HCT116 (cell line): ENCODE measurements at regions not wholly inside any gene's neighbourhood (a gene's known extent, or its start where the extent isn't known, plus 50 kb on each side); places are given as distances from the start of the nearest gene placed in this dataset.

Source experiments
- ATAC-seq: fragments of 200-7000 bp; cut with Tn5 transposase; 2 replicates; pipeline ENCODE4 v1.9.1; 2020; ENCODE audit warnings: mild to moderate bottlenecking, moderate library complexity
- BruUV-seq: library from RNA; stranded (reverse); fragments of 400-500 nt; replicated peaks from 2 replicates; lab custom pipeline; 2021; lab: Mats Ljungman, UMichigan
- CTCF ChIA-PET: fragments of 300-600 bp; sonication (Branson Sonifier 250); formaldehyde crosslinking; loops from one replicate; lab custom pipeline; 2021; ENCODE audit warnings: antibody characterized with exemption; lab: Charles Lee
- POLR2A ChIA-PET: fragments of 300-600, 350-600 bp; sonication (Branson Sonifier 250); formaldehyde crosslinking; loops from one replicate; lab custom pipeline; 2021; ENCODE audit warnings: antibody characterized with exemption; lab: Charles Lee
- RAD21 ChIA-PET, 2 experiments: fragments of 300-600 bp; sonication (Branson Sonifier 250); formaldehyde crosslinking; loops; one replicate each; lab custom pipeline; 2023; ENCODE audit warnings: low total read pairs in 2 of 2; ENCODE audit not compliant: uncharacterized antibody in 2 of 2, unreplicated experiment in 2 of 2, low non-redundant PET in 1 of 2; lab: Charles Lee
- DNase-seq: peaks from one replicate; pipeline ENCODE4 v3.0.0-alpha.2; 2010; ENCODE audit warnings: low read depth, low spot score
- H2AFZ ChIP-seq: fragments of 200-600 bp; shearing (Covaris generic), sonication (generic); 2 replicates; pipeline ENCODE4 v1.6.1; 2017; ENCODE audit warnings: low read depth, mixed run types, mixed read lengths, antibody characterized with exemption, low read length; ENCODE audit not compliant: poor library complexity, severe bottlenecking
- H3K27ac ChIP-seq: 2 replicates; pipeline ENCODE4 v1.5.1; 2012; ENCODE audit warnings: low read depth, low read length
- H3K27me3 ChIP-seq: fragments of 200-600 bp; sonication (generic); 2 replicates; pipeline ENCODE4 v1.6.1; 2016; ENCODE audit warnings: mixed run types, low read length, mixed read lengths; ENCODE audit not compliant: insufficient read depth
- H3K36me3 ChIP-seq, 2 experiments: fragments of 200-500 bp in 1 of 2; fragments of 200-600 bp in 1 of 2; sonication (Bioruptor generic) in 1 of 2; sonication (generic) in 1 of 2; 2 replicates each; pipeline versions ENCODE4 v1.5.1 to v1.6.1; 2014 to 2016; ENCODE audit warnings: low read length in 2 of 2, inconsistent platforms in 1 of 2, mixed read lengths in 1 of 2, mixed run types in 1 of 2; ENCODE audit not compliant: insufficient read depth in 2 of 2, control insufficient read depth in 1 of 2
- H3K4me1 ChIP-seq, 2 experiments: fragments of 200-600 bp in 1 of 2; sonication (generic) in 1 of 2; 2 replicates each; pipeline versions ENCODE4 v1.5.1 to v1.6.1; 2012 to 2017; ENCODE audit warnings: low read length in 2 of 2, inconsistent platforms in 1 of 2, mild to moderate bottlenecking in 1 of 2, mixed read lengths in 1 of 2, mixed run types in 1 of 2, moderate library complexity in 1 of 2; ENCODE audit not compliant: insufficient read depth in 2 of 2, control insufficient read depth in 1 of 2
- H3K4me2 ChIP-seq: fragments of 200-600 bp; sonication (generic); 2 replicates; pipeline ENCODE4 v1.6.1; 2017; ENCODE audit warnings: mixed run types, low read length, mixed read lengths
- H3K4me3 ChIP-seq, 2 experiments: fragments of 200-600 bp in 1 of 2; sonication (generic) in 1 of 2; replicated peaks in 1 of 2; 2 replicates each; pipeline ENCODE4 v1.5.1; 2011 to 2016; ENCODE audit warnings: low read length in 2 of 2, control low read depth in 1 of 2, low read depth in 1 of 2, mild to moderate bottlenecking in 1 of 2, mixed read lengths in 1 of 2, mixed run types in 1 of 2
- H3K79me2 ChIP-seq: fragments of 200-600 bp; sonication (generic); 2 replicates; pipeline ENCODE4 v1.6.1; 2017; ENCODE audit warnings: mild to moderate bottlenecking, mixed run types, low read length, moderate library complexity, mixed read lengths; ENCODE audit not compliant: insufficient read depth
- H3K9ac ChIP-seq: fragments of 200-600 bp; sonication (generic); 2 replicates; pipeline ENCODE4 v1.6.1; 2016; ENCODE audit warnings: low read length, mixed read lengths
- H3K9me2 ChIP-seq: fragments of 200-600 bp; sonication (generic), shearing (Covaris generic); 2 replicates; pipeline ENCODE4 v1.6.1; 2017; ENCODE audit warnings: mixed run types, mild to moderate bottlenecking, moderate library complexity; ENCODE audit not compliant: insufficient read depth
- H3K9me3 ChIP-seq, 2 experiments: fragments of 200-500 bp in 1 of 2; fragments of 200-600 bp in 1 of 2; sonication (Bioruptor generic) in 1 of 2; sonication (generic) in 1 of 2; 2 replicates each; pipeline ENCODE4 v1.6.1; 2014 to 2017; ENCODE audit warnings: low read length in 2 of 2, mixed read lengths in 2 of 2, inconsistent platforms in 1 of 2, low read depth in 1 of 2, mild to moderate bottlenecking in 1 of 2, mixed run types in 1 of 2, moderate library complexity in 1 of 2; ENCODE audit not compliant: control insufficient read depth in 1 of 2, insufficient read depth in 1 of 2
- H4K20me1 ChIP-seq: fragments of 200-600 bp; sonication (generic), shearing (Covaris generic); 2 replicates; pipeline ENCODE4 v1.6.1; 2017; ENCODE audit warnings: mixed run types, mild to moderate bottlenecking, moderate library complexity; ENCODE audit not compliant: insufficient read depth
- CBX3 ChIP-seq: IDR thresholded peaks from 2 replicates; pipeline ENCODE4 v1.6.1; 2012; ENCODE audit warnings: low read depth
- CTCF ChIP-seq, 3 experiments: fragments of 200-600 bp in 1 of 3; sonication (generic) in 1 of 3; IDR thresholded peaks in 2 of 3; conservative IDR thresholded peaks in 1 of 3; 2 replicates each; pipeline ENCODE4 v1.5.1; 2012 to 2017; ENCODE audit warnings: low read depth in 2 of 3, low read length in 2 of 3, antibody characterized with exemption in 1 of 3, borderline replicate concordance in 1 of 3, control low read depth in 1 of 3, mild to moderate bottlenecking in 1 of 3, mixed read lengths in 1 of 3, mixed run types in 1 of 3, moderate library complexity in 1 of 3; ENCODE audit not compliant: insufficient read depth in 1 of 3
- EGR1 ChIP-seq: IDR thresholded peaks from 2 replicates; pipeline ENCODE4 v1.6.1; 2012; ENCODE audit warnings: low read depth
- MAX ChIP-seq: IDR thresholded peaks from 2 replicates; pipeline ENCODE4 v1.6.1; 2012
- POLR2A ChIP-seq: IDR thresholded peaks from 2 replicates; pipeline ENCODE4 v1.7.0; 2011; ENCODE audit warnings: borderline replicate concordance; ENCODE audit not compliant: insufficient read depth, insufficient read length; ENCODE audit errors: extremely low read depth
- POLR2AphosphoS5 ChIP-seq: IDR thresholded peaks from 2 replicates; pipeline ENCODE4 v1.6.1; 2011; ENCODE audit warnings: mild to moderate bottlenecking, low read depth, low read length, moderate library complexity
- RAD21 ChIP-seq: IDR thresholded peaks from 2 replicates; pipeline ENCODE4 v1.6.1; 2012; ENCODE audit warnings: low read depth, mild to moderate bottlenecking
- REST ChIP-seq: IDR thresholded peaks from 2 replicates; pipeline ENCODE4 v1.6.1; 2012; ENCODE audit warnings: low read depth
- SIN3A ChIP-seq: IDR thresholded peaks from 2 replicates; pipeline ENCODE4 v1.6.1; 2012; ENCODE audit warnings: low read depth
- YY1 ChIP-seq: IDR thresholded peaks from 2 replicates; pipeline ENCODE4 v1.6.1; 2011; ENCODE audit warnings: low read length, low read depth, moderate library complexity, mild to moderate bottlenecking; ENCODE audit not compliant: insufficient replicate concordance; ENCODE audit errors: extremely low read depth
- ZBTB33 ChIP-seq: IDR thresholded peaks from 2 replicates; pipeline ENCODE4 v1.6.1; 2011; ENCODE audit warnings: mild to moderate bottlenecking, low read length, moderate library complexity; ENCODE audit not compliant: insufficient replicate concordance; ENCODE audit errors: extremely low read depth
- ZFX ChIP-seq: fragments of 450-650 bp; IDR thresholded peaks from 2 replicates; pipeline ENCODE4 v1.6.1; 2017
- ZNF274 ChIP-seq: fragments of 200-500 bp; sonication (Bioruptor generic); IDR thresholded peaks from 2 replicates; pipeline ENCODE4 v1.6.1; 2014; ENCODE audit warnings: mild to moderate bottlenecking, low read depth, low read length, inconsistent platforms
- intact Hi-C: fragments of 100-400 bp; cut with micrococcal nuclease; formaldehyde crosslinking; loops from 2 replicates; pipeline ENCODE4 v1.10.0; 2022

- ChIA-PET RAD21 (no interaction called here), POLR2A (no interaction called here)
Measured at GRCh38 chr14:26870722-26871617, 273.1 kb upstream of the NOVA1 start.

More at GRCh38 chr14:26870722-26871617, 273.1 kb upstream of the NOVA1 start:
- Histone ChIP-seq H4K20me1 (no peaks in the 10 kb centered on the region), H3K4me2 (no peak overlapping the region), H3K4me3 (no peak overlapping the region), H3K27me3 (no peaks in the 10 kb centered on the region), H3K27ac (no peak overlapping the region), H3K9me3 (peaks cover 5 to 22% of the 10 kb centered on the region in 2 experiments; a peak in 2 of 4 replicates), H2AFZ (no peak overlapping the region), H3K9me2 (no peaks in the 10 kb centered on the region), H3K79me2 (no peaks in the 10 kb centered on the region), H3K9ac (no peak overlapping the region), H3K36me3 (no peaks in the 10 kb centered on the region), H3K4me1 (no peaks in the 10 kb centered on the region)
- ATAC-seq (no peak), DNase-seq (no peak)
- TF ChIP-seq CTCF (IDR thresholded peaks at IDR 0.05 in 2 of 3, conservative IDR thresholded peaks at IDR 0.05 in 1 of 3; ENCODE audit: borderline replicate concordance in 1 of 3, insufficient read depth in 1 of 3, low read depth in 2 of 3, low read length in 2 of 3) (no peak), POLR2AphosphoS5 (no peak), SIN3A (no peak), YY1 (no peak), ZNF274 (no peak), EGR1 (no peak), ZFX (no peak), POLR2A (no peak), CBX3 (no peak), MAX (no peak), RAD21 (no peak), REST (no peak), ZBTB33 (no peak)
- intact Hi-C loops = no loop called here
- CTCF ChIA-PET = no interaction called here
- BruUV-seq = no TSS peak
